ENCODE measurements at regions not wholly inside any gene's neighbourhood (a gene's known extent, or its start where the extent isn't known, plus 50 kb on each side); places are given as distances from the start of the nearest gene placed in this dataset.

DNA sequence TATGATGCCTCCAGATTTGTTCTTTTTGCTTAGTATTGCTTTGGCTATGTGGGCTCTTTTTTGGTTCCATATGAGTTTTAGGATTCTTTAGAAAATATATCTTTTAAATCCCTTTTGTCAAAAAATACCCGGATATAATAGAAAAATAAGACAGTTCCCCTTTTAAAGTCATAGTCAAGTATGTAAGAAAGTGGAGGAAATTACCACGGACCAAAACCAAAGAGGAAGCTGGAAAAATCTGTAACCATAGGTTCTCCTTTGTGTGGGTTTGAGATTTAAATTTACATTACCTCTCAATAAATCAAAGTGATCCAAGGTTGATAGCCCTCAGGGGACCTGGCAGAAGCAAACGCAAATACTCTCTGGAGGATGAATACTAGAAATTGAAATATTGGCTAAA is 58.3 kb upstream of the PACRGL start:
- Histone ChIP-seq H3K4me3 (no peak overlapping the region), H3K27me3 (ENCODE audit: control insufficient read depth in 2 of 2, insufficient read depth in 2 of 2, low read length in 2 of 2) (no peaks in the 10 kb centered on the region), H3K9me1 (ENCODE audit: control insufficient read depth, insufficient read depth, low read length) (no peaks in the 10 kb centered on the region), H3K36me3 (ENCODE audit: control insufficient read depth, insufficient read depth, low read length) (no peaks in the 10 kb centered on the region), H2AFZ (ENCODE audit: low read depth, low read length) (no peak overlapping the region), H4K20me1 (replicated peaks; ENCODE audit: control insufficient read depth, insufficient read depth, low read length) (no peaks in the 10 kb centered on the region), H3K4me1 (replicated peaks in 1 of 2; ENCODE audit: control insufficient read depth in 2 of 2, insufficient read depth in 2 of 2, low read length in 2 of 2) (no peaks in the 10 kb centered on the region), H3K4me2 (ENCODE audit: insufficient read depth, low read length) (no peak overlapping the region), H3K9ac (ENCODE audit: insufficient read depth in 1 of 2, low read depth in 2 of 2, low read length in 2 of 2) (no peak overlapping the region), H3K9me3 (replicated peaks; ENCODE audit: control insufficient read depth, insufficient read depth, low read depth, low read length) (no peaks in the 10 kb centered on the region), H3K79me2 (ENCODE audit: control insufficient read depth, insufficient read depth, low read length) (no peaks in the 10 kb centered on the region), H3K27ac (ENCODE audit: extremely low read depth, low read depth, low read length) (no peak overlapping the region)
- ATAC-seq (no peak), DNase-seq (ENCODE audit: extremely low read depth in 1 of 4, low spot score in 3 of 4) (no peak), FAIRE-seq (no peak)
- intact Hi-C loops (cut with micrococcal nuclease): no loop called here
- ChIA-PET CTCF (ENCODE audit: low intra/inter-chr PET ratio) (no interaction called here), POLR2A (no interaction called here)
- in situ Hi-C loops (cut with MboI): no loop called here
- 0% methylated on average over 3 of the region's 3 CpGs for WGBS (ENCODE audit: insufficient coverage, low coverage, missing lambda C conversion rate)
- BruUV-seq (replicated peaks): no TSS peak
- TF ChIP-seq, protein P1, sequence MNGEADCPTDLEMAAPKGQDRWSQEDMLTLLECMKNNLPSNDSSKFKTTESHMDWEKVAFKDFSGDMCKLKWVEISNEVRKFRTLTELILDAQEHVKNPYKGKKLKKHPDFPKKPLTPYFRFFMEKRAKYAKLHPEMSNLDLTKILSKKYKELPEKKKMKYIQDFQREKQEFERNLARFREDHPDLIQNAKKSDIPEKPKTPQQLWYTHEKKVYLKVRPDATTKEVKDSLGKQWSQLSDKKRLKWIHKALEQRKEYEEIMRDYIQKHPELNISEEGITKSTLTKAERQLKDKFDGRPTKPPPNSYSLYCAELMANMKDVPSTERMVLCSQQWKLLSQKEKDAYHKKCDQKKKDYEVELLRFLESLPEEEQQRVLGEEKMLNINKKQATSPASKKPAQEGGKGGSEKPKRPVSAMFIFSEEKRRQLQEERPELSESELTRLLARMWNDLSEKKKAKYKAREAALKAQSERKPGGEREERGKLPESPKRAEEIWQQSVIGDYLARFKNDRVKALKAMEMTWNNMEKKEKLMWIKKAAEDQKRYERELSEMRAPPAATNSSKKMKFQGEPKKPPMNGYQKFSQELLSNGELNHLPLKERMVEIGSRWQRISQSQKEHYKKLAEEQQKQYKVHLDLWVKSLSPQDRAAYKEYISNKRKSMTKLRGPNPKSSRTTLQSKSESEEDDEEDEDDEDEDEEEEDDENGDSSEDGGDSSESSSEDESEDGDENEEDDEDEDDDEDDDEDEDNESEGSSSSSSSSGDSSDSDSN (IDR thresholded peaks at IDR 0.05; ENCODE audit: borderline replicate concordance in 1 of 2, low read depth in 2 of 2, low read length in 2 of 2): no peak
- TF ChIP-seq ZNF253 (CRISPR knock-in tag; conservative IDR thresholded peaks at IDR 0.05) (no peak), ZBTB7A (IDR thresholded peaks at IDR 0.05; ENCODE audit: borderline replicate concordance, control insufficient read depth, low read depth, low read length) (no peak), KHSRP (IDR thresholded peaks at IDR 0.05) (no peak), BACH1 (tag; IDR thresholded peaks at IDR 0.05) (no peak), HNRNPLL (IDR thresholded peaks at IDR 0.05; ENCODE audit: low read depth, low read length, poor library complexity, severe bottlenecking) (no peak), C11orf30 (IDR thresholded peaks at IDR 0.05; ENCODE audit: low read depth) (no peak), POLR3G (IDR thresholded peaks at IDR 0.05; ENCODE audit: extremely low read depth, insufficient read length, insufficient replicate concordance) (no peak), CREB1 (IDR thresholded peaks at IDR 0.05) (no peak), CREB1 (CRISPR knock-in tag; IDR thresholded peaks at IDR 0.05) (no peak), CSDE1 (IDR thresholded peaks at IDR 0.05) (no peak), GABPB2 (CRISPR knock-in tag; conservative IDR thresholded peaks at IDR 0.05) (no peak), TEAD4 (IDR thresholded peaks at IDR 0.05; ENCODE audit: low read length) (no peak), TEAD4 (CRISPR knock-in tag; IDR thresholded peaks at IDR 0.05; ENCODE audit: borderline replicate concordance) (no peak)
- TF ChIP-seq, protein P2, sequence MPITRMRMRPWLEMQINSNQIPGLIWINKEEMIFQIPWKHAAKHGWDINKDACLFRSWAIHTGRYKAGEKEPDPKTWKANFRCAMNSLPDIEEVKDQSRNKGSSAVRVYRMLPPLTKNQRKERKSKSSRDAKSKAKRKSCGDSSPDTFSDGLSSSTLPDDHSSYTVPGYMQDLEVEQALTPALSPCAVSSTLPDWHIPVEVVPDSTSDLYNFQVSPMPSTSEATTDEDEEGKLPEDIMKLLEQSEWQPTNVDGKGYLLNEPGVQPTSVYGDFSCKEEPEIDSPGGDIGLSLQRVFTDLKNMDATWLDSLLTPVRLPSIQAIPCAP (CRISPR knock-in tag; IDR thresholded peaks at IDR 0.05; ENCODE audit: borderline replicate concordance): no peak
